Sigmoid colon (tissue), 6 donors: ENCODE measurements at regions not wholly inside any gene's neighbourhood (a gene's known extent, or its start where the extent isn't known, plus 50 kb on each side); places are given as distances from the start of the nearest gene placed in this dataset.

Source experiments
- DNase-seq: peaks from one replicate; pipeline ENCODE4 v3.0.0-alpha.2; 2019
- H3K27ac ChIP-seq, 4 donors: fragments of 200-600 bp; sonication (generic); one replicate each; pipeline ENCODE4 v1.5.1; 2016 to 2019; ENCODE audit warnings: mild to moderate bottlenecking in 1 of 4
- H3K27me3 ChIP-seq, 3 donors: fragments of 200-600 bp; sonication (generic); one replicate each; pipeline ENCODE4 v1.5.1; 2019; ENCODE audit warnings: mild to moderate bottlenecking in 1 of 3
- H3K36me3 ChIP-seq, 4 donors: fragments of 200-600 bp; sonication (generic); one replicate each; pipeline ENCODE4 v1.5.1; 2016 to 2019
- H3K4me1 ChIP-seq, 4 donors: fragments of 200-600 bp; sonication (generic); one replicate each; pipeline ENCODE4 v1.5.1; 2017 to 2019
- H3K4me3 ChIP-seq, 4 donors: fragments of 200-600 bp; sonication (generic); one replicate each; pipeline ENCODE4 v1.5.1; 2017 to 2019; ENCODE audit warnings: mild to moderate bottlenecking in 2 of 4, moderate library complexity in 1 of 4
- H3K9me3 ChIP-seq, 4 donors: fragments of 200-600 bp in 3 of 4; sonication (generic) in 3 of 4; one replicate each; pipeline versions ENCODE4 v1.5.1 to v1.6.1; 2013 to 2019
- CTCF ChIP-seq, 4 experiments: fragments of 450-650 bp in 3 of 4; fragments of 200-600 bp in 1 of 4; IDR thresholded peaks; one replicate each; pipeline ENCODE4 v1.5.1; 2016 to 2019; ENCODE audit warnings: antibody characterized with exemption in 4 of 4, mild to moderate bottlenecking in 3 of 4, moderate library complexity in 2 of 4
- EP300 ChIP-seq, 4 donors: sonication (generic); formaldehyde crosslinking; IDR thresholded peaks; one replicate each; pipeline ENCODE4 v1.6.1; 2017; ENCODE audit warnings: antibody characterized with exemption in 4 of 4
- POLR2A ChIP-seq, 2 donors: fragments of 450-650 bp; IDR thresholded peaks; one replicate each; pipeline ENCODE4 v1.6.1; 2016; ENCODE audit warnings: antibody characterized with exemption in 2 of 2, mild to moderate bottlenecking in 2 of 2, moderate library complexity in 2 of 2
- POLR2AphosphoS5 ChIP-seq, 4 donors: sonication (generic); formaldehyde crosslinking; IDR thresholded peaks; one replicate each; pipeline ENCODE4 v1.6.1; 2017; ENCODE audit warnings: antibody characterized with exemption in 4 of 4
- WGBS, 2 donors: extraction: QIAGEN DNeasy Blood & Tissue Kit; methylation state at CpG; one replicate each; pipeline ENCODE4 v1.1.7; 2013; 5-methylcytosine and 5-hydroxymethylcytosine counted together
- intact Hi-C: fragments of 100-400 bp; cut with DNase I; formaldehyde crosslinking; loops from one replicate; pipeline ENCODE4 v1.15.1; 2023
- donor health status: healthy with polysubstance abuse.
- donor health status: healthy.

- H3K4me1 ChIP-seq: peaks cover 0 to 8% (median 0%) of the 10 kb centered on the region in 4 donors
- H3K27ac ChIP-seq: no peak overlapping the region
- no peaks in the 10 kb centered on the region for H3K9me3 ChIP-seq
- no peaks in the 10 kb centered on the region for H3K27me3 ChIP-seq
- TF ChIP-seq CTCF (IDR thresholded peaks at IDR 0.05): no peak
- no peak for TF ChIP-seq POLR2AphosphoS5 (IDR thresholded peaks at IDR 0.05)
- TF ChIP-seq EP300 (IDR thresholded peaks at IDR 0.05): no peak
- no peak for TF ChIP-seq POLR2A (IDR thresholded peaks at IDR 0.05)
- no peak for DNase-seq
- 86 to 92% methylated on average over 7 of the region's 7 CpGs for WGBS, 2 donors
- intact Hi-C loops: no loop called here
- no peaks in the 10 kb centered on the region for H3K36me3 ChIP-seq
- H3K4me3 ChIP-seq: no peak overlapping the region
Measured at GRCh38 chr3:17994167-17994566, 251.7 kb upstream of the TBC1D5 start.

- H3K4me1 ChIP-seq: peaks cover 0 to 15% (median 0%) of the 10 kb centered on the region in 4 donors
- H3K4me3 ChIP-seq: no peak overlapping the region
- H3K27ac ChIP-seq: no peak overlapping the region
- no peaks in the 10 kb centered on the region for H3K27me3 ChIP-seq
- no peaks in the 10 kb centered on the region for H3K9me3 ChIP-seq
- TF ChIP-seq CTCF (IDR thresholded peaks at IDR 0.05) (no peak), POLR2AphosphoS5 (IDR thresholded peaks at IDR 0.05) (no peak), POLR2A (IDR thresholded peaks at IDR 0.05) (no peak), EP300 (IDR thresholded peaks at IDR 0.05) (no peak)
- WGBS, 2 donors: 94 to 96% methylated on average over 1 of the region's 1 CpG
- no peaks in the 10 kb centered on the region for H3K36me3 ChIP-seq
- DNase-seq: no peak
- intact Hi-C loops: no loop called here
Measured at GRCh38 chr3:17990390-17990789, 248.0 kb upstream of the TBC1D5 start.

GRCh38 chr3:17986348-17986816, 244.0 kb upstream of the TBC1D5 start:
- 65 to 91% methylated on average over 2 of the region's 2 CpGs for WGBS, 2 donors
- Histone ChIP-seq H3K27ac (no peak overlapping the region), H3K9me3 (no peaks in the 10 kb centered on the region), H3K36me3 (no peaks in the 10 kb centered on the region), H3K27me3 (no peaks in the 10 kb centered on the region), H3K4me1 (peaks cover 0 to 15% (median 0%) of the 10 kb centered on the region in 4 donors), H3K4me3 (no peak overlapping the region)
- no peak for TF ChIP-seq EP300 (IDR thresholded peaks at IDR 0.05)
- TF ChIP-seq POLR2A (IDR thresholded peaks at IDR 0.05): no peak
- TF ChIP-seq CTCF (IDR thresholded peaks at IDR 0.05): no peak
- TF ChIP-seq POLR2AphosphoS5 (IDR thresholded peaks at IDR 0.05): no peak
- no peak for DNase-seq
- intact Hi-C loops: no loop called here

- TF ChIP-seq POLR2AphosphoS5 (IDR thresholded peaks at IDR 0.05): no peak
- no peak for TF ChIP-seq POLR2A (IDR thresholded peaks at IDR 0.05)
- no peak for TF ChIP-seq EP300 (IDR thresholded peaks at IDR 0.05)
- no peak for TF ChIP-seq CTCF (IDR thresholded peaks at IDR 0.05)
- intact Hi-C loops: no loop called here
- Histone ChIP-seq H3K4me3 (no peak overlapping the region), H3K36me3 (no peaks in the 10 kb centered on the region), H3K4me1 (peaks cover 0 to 18% (median 2%) of the 10 kb centered on the region in 4 donors), H3K27me3 (no peaks in the 10 kb centered on the region), H3K27ac (no peak overlapping the region), H3K9me3 (no peaks in the 10 kb centered on the region)
- 34 to 46% methylated on average over 2 of the region's 2 CpGs for WGBS, 2 donors
- no peak for DNase-seq
Measured at GRCh38 chr3:17985658-17986347, 243.4 kb upstream of the TBC1D5 start.

GRCh38 chr3:17983106-17983505, 240.7 kb upstream of the TBC1D5 start:
- no peaks in the 10 kb centered on the region for H3K36me3 ChIP-seq
- no peaks in the 10 kb centered on the region for H3K9me3 ChIP-seq
- no peak overlapping the region for H3K4me3 ChIP-seq
- H3K27ac ChIP-seq: no peak overlapping the region
- peaks cover 0 to 42% (median 17%) of the 10 kb centered on the region in 4 donors for H3K4me1 ChIP-seq
- no peak for TF ChIP-seq EP300 (IDR thresholded peaks at IDR 0.05)
- TF ChIP-seq CTCF (IDR thresholded peaks at IDR 0.05): no peak
- TF ChIP-seq POLR2A (IDR thresholded peaks at IDR 0.05): no peak
- TF ChIP-seq POLR2AphosphoS5 (IDR thresholded peaks at IDR 0.05): no peak
- H3K27me3 ChIP-seq: no peaks in the 10 kb centered on the region
- intact Hi-C loops: no loop called here
- 38 to 89% methylated on average over 3 of the region's 3 CpGs for WGBS, 2 donors
- no peak for DNase-seq
